HG02981 (cell line): ENCODE measurements at regions not wholly inside any gene's neighbourhood (a gene's known extent, or its start where the extent isn't known, plus 50 kb on each side); places are given as distances from the start of the nearest gene placed in this dataset.

ENCODE experiments used
- ATAC-seq: cut with Tn5 transposase; IDR thresholded peaks from one replicate; pipeline ENCODE4 v1.9.1; 2021; ENCODE audit warnings: mild to moderate bottlenecking, moderate library complexity; ENCODE audit not compliant: unreplicated experiment

DNA sequence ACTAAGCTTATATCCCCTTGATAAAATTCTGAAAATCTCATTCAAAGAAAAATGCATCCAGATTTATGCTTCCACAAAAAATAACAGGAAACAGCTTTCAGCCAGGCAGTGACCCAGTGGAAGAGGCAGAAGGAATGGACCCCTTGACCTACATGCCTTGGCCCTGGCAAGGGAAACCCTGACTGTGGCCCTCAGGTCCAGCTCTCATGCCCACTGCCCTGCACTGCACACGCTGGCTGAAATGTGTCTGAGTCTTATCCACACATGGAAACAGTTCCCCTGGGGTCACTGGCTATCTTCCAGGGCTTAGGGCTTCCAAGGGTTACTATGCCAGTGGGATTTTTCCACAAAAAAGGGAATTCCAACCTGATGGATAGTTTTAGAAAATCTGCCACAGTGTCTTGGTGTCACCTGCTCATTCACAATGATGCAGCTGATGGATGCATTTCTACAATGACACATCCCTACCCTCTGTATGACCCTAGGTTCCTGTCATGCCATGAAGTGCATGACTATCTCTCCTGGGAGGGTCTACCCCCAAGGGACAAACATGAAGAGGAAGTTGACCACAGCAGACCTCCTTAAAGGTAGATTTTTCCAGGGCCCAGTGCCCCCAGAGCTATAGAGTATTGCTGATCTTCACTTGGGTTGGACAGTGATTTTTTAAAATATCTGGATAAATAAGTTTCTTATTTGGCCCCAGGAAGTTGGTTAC, 121.9 kb upstream of the CD93 start:
- ATAC-seq, result no peak

DNA sequence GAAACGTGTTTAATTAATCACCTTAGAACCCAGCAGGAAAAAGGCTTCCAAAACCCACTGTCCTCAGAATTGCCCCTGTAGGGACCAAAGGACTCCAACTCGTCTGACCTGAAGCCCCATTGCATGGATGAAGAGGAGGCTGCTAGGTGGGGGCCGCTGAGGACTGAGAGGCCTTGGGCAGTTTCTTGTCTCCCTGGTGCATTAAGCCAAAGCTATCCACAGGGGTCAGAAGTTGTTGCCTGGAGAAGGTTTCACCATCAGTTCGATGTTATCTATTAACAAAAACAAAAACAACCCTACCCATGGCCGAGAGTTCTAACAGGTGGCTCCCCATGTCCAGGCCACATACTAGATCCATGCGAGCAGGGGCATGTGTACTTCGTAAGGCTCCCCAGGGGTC, 120.9 kb upstream of the CD93 start:
- no peak for ATAC-seq

DNA sequence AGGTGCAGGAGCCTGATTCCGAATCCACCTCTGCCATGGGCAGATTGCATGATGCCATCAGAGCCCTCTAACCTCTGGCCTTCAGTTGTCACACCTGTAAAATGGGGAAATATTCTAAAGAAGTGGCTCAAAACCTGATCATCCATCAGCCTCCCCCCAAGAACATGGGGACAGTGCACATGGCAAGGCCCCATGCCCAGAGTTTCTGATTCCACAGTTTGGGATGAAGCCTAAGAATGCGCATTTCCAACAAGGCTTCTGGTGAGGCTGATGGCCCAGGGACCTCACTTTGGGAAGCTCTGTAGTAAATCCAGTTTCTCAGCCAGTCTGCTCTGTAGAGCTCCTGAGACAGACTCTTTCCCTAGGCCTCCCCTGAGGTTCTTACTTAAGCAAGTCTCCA, 119.9 kb upstream of the CD93 start:
- no peak for ATAC-seq

DNA sequence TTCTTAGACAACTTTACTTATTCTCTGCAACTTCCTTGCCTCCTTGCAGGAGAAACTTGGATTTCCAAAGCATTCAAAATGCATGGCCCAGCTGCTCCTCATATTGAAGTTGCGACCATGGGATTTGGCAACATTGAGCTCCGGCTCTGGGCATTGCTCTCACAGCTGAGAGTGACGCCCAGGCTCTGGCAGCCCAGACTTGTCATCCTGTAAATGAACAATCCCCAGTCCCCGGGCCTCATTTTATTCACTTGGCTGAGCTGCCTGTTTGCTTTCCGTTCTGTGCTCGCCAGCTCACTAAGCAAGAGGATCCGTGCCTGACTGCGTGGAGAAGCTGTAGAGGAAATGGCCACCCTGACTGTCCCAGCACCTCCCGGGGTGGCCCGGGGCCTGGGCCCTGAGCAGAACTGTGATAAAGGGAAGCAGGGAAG, 119.5 kb upstream of the CD93 start:
- ATAC-seq, result no peak

DNA sequence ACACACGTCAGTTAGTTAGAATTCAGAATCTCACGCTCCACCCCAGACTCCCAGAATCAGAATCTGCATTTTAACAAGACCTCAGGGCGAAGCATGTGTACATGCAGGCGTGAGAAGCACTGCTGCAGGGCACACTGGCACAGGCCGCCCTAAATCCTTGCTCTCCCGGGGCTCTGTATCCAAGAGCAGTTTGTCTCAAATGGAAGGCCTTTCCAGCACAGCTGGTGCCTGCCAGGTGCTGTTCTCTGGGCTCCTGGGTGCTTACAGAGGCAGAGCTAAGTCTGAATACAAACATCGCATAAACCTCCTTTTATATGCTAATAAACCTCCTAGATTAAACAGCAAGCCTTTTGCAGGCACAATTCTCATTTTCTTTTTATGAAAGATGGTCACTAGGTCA, 119.1 kb upstream of the CD93 start:
- no peak for ATAC-seq

DNA sequence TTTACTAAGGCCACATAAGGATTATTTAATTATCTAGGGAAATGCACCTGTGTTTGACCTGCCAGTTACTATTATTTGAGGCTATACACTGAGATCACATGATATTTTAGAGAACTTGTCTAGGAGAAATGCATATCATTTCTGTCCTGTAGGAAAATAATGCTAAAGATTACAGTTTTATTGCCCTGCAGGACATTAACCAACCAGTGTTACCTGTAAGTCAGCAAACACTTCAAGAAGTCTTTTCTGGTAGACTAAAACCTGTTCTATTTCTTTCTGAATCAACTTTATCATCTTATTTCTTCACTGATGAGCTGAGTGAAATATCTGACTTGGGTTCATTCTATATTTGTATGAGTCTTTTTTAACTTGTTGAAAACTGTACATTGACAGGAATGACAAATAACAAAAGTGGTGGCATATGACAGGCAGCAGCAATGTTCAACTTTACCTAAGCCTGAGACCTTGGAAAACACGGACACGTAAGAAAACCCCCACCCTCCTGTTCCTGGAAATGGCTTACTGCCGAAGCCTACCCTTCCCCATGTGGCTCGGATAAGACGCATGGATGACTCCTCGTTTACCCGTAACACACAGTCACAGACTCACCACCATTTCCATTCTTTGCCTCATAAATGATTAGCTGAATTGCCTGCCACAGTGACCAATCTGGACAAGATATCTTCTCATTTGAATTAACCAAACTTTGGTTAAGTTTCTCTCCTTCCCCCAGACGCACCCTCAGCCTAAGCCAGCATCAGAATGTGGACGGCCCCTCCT, 118.0 kb upstream of the CD93 start:
- ATAC-seq, result no peak

DNA sequence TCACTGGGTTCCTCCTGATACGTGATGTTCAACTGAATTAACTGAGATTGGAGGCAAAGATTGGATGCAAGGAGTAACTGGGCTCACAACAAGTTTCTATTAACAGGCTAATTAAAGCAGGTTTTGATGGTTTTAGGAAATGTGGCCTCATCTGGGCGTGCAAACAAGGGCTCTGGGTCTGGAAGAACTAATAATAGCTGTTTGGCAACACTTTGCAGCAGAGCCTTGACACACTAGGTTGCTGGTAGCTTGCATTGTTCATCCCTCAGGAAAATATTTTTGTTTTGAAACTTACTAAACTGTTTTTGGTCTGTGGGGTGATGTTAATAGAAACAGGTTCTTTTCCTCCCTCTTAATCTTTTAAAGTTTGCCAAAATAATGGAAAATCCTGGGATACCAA, 117.2 kb upstream of the CD93 start:
- ATAC-seq, result no peak

DNA sequence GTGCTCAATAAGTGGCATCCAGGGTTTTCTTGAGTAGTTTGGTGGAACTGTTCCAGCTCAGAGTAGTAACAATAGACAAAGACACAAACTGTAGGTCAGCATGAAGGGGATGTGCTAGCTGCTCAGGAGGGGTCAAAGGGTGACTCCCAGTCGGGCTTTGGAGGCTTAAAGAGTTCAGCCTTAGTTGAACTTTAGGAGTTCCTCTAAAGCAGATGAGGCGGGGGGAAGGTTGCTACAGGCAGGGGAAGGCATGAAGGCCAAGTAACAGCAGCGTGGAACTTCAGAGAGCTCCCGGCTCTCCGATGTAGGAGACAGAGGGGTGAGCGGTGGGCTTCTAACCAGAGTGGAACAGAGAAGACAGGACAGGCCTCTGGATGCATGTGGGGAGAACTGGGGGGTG, 115.5 kb upstream of the CD93 start:
- ATAC-seq, result no peak

DNA sequence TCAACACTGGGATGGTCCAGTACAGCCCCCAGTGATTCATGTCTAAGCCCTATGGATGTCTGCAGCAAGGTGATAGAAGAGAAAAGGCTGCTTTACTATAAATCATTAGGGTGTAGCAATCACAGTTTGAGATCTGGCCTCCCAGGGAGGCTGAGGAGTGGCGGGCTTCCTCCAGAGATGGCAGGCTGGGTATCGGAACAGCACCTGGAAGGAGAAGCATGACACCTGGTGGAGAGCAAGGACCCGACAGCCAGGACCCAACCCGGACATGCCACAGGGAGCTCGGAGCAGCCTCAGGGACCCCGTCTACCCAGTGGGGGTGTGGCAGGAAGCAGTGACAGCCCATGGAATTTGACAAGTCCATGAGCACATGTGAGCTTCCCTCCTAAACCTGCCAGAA, 114.8 kb upstream of the CD93 start:
- no peak for ATAC-seq

DNA sequence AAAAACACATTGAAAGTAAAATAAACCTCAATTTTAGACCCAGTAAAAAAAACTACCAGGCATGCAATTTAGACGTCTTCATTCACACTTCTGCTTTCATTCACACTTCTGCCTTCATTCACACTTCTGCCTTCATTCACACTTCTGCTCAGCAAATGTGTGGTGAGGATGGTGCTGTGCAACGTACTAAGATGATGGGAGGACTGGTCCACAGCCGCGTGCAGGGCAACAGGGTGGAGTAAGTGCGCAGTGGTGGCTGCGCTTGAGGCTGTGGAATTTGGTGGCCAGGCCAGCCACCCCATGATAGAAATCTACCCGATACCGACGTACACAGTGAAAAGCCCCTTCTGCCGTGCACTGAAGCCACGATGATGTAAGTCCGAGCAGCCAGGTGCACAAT, 114.3 kb upstream of the CD93 start:
- no peak for ATAC-seq

DNA sequence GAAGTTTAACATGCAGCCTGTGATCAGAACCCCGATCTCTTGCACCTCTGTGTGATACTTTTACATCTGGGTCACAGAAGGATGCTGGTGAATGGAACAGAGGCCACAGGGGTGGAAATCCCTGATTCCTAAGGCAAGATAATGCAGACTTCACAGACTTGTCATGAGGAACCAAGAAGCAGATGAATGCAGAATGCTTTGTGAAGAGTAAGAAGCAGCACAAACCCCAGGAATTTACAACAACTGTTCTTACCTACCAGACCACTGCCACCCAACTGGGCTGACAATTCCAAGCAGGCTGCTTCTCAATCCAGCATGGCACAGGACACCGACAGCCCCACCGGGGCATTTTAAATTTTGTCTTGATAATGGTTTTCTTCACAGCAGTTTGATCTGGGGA, 113.2 kb upstream of the CD93 start:
- ATAC-seq, result no peak

DNA sequence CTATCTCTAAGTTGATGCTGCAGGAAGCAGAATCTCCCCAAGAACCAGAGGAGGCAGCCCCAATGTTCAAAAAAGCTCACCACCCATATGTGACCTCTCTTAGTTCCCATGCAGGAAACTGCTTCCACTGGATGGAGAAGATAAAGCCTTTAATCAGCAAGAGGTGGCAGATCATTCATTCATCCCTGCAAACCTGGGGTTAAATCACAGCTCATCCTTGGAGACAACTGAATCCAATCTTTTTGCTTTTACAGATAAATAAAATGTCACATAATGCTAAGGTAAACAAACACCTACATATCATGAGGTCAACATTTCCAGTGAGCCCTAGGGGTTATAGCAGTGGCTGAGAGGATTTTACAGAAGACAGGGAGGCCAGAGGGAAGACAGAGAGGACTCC, 112.7 kb upstream of the CD93 start:
- ATAC-seq, result no peak

DNA sequence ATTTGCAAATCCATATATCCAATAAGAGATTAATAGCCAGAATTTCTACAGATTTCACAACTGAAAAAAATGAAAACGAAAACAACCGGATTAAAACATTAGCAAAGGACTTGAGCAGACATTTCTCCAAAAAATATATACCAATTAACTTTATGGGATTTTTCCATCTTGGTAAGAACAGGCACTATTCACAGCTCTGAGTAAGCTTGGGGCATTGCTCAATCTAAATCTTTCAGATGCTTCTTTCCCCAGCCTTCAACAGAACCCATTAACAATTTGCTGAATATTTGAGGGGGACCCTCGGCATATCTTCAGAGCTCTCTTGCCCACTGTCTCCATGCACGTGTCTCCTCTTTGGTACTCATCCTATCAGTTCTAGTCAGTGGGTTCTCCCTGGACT, 111.7 kb upstream of the CD93 start:
- ATAC-seq, result no peak

DNA sequence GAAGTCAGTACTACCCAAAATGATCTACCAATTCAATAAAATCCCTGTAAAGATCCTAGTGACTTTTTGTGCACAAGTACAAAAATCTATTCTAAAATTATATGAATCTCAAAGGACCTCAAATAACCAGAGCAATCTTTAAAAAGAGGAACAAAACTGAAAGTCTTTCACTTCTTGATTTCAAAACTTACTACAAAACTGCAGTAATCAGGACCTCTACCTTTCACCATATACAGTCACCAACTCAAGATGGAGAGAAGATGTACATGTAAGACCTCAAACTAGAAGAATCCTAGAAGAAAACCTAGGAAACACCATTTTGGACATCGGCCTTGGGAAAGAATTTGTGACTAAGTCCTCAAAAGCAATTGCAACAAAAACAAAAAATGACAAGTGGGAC, 109.5 kb upstream of the CD93 start:
- no peak for ATAC-seq

DNA sequence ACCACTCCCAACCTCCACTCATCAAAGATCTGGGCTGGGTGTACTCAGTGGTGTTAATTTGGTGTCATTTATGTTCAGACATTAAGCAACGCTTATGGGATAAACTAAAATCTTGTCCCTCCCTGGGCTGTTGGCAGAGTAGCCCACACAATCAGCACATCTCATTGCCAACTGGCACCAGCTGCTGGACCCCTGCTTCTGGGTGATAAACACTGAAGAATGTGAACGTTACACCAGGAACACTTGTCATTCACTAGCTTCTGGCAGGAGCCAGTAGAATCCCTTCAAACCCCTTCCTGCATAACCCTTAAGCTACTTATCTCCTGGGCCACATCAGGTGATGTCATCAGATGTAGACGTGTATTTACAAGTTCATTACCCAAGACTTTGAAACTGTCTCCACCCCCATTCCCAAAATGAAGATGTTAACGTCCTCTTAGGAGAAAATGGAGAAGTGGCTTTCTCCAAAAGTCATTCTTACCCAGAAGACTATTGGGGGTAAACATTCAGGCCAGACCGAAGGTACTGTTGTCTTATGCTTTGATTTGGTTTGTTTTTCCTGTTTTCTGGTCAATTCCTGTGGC, 107.8 kb upstream of the CD93 start:
- no peak for ATAC-seq

DNA sequence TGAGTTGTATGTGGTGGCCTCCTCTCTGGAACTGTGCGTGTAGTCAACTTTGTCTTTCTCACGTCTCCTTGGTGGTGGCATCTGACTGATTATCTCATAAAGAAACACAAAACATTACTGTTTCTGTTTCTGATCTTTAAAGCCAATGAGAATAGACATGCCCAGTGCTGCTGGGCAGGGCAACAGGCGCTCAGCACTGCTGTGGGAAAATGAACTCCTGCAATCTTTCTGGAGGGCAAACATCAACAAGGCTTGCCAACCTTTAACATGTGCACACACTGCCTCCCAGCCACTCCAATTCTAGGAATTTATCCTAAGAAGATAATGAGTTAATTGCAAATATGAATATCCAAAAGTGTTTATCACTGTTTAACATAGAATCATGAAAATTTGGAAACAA, 106.3 kb upstream of the CD93 start:
- no peak for ATAC-seq

DNA sequence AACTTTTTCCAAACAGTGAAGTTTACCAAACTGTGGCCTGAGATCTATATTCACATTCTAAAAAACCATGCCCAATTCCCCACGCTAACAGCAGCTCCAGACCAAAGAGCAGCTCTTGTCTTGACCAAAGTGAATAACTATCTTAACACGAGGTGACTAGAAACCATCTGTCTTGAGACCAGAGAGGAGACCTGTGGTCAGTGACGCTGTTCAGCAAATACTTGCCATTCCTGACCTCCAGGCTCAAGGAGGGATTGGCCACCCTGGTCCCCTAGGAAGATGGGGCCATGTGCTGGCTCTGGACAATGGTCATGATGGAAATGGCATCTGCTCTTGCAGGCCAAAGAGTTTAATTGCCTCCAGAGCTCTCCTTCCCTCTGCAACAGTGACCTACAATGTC, 104.4 kb upstream of the CD93 start:
- no peak for ATAC-seq

DNA sequence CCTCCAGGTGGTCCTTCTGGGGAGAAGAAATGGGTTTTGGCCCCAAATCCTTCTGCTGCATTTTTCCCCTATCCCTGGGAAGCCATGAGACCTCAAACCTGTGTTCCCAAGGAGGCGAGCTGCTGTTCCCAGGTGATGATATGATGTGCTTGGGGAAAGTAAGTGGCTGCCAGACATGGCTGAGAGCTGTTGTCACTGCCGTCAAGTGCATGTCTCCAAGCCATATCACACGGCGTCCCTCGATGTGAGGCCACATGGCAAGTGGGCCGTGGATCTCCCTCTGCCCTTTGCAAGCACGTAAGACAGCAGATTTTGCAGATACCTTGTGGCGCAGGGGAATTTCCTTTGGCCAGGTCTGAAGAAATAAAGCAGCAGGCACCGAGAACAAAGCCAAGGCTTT, 103.7 kb upstream of the CD93 start:
- no peak for ATAC-seq

DNA sequence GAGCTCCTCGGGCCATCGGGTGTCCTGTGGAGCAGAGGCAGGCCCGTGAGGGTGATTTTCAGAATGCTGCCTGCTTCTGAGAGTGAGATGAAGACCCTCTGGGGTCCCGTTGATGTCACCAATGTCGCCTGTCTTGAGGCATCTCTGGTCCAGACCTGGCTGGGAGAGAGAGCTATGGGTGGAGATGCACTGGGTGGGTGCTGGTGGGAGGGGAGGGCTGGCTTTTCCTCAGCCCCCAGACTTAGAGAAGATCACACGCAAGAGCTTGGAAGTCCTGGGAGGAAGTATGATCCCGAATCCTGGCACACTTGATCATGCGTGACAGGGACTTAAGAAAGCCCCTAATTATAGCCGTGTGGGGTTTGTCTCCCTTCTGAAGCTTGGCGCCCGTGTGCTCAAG, 103.2 kb upstream of the CD93 start:
- no peak for ATAC-seq

DNA sequence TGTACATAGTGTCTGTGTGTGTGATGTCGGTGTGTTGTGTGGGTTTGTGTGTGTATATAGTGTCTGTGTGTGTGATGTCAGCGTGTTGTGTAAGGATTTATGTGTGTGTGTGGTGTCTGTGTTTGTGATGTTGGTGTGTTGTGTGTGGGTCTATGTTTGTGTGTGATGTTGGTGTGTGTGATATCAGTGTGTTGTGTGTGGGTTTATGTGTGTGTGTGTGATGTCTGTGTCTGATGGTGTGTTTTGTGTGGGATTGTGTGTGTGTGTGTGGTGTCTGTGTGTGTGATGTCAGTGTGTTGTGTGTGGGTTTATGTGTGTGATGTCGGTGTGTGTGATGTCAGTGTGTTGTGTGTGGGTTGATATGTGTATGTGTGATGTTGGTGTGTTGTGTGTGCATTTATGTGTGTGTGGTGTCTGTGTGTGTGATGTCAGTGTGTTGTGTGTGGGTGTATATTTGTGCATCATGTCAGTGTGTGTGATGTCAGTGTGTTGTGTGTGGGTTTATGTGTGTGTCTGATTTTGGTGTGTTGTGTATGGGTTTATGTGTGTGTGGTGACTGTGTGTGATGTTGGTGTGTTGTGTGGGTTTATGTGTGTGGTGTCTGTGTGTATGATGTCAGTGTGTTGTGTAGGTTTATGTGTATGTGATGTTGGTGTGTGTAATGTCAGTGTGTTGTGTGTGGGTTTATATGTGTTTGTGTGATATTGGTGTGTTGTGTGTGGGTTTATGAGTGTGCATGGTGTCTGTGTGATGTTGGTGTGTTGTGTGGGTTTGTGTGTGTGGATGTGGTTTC, 102.4 kb upstream of the CD93 start:
- no peak for ATAC-seq

DNA sequence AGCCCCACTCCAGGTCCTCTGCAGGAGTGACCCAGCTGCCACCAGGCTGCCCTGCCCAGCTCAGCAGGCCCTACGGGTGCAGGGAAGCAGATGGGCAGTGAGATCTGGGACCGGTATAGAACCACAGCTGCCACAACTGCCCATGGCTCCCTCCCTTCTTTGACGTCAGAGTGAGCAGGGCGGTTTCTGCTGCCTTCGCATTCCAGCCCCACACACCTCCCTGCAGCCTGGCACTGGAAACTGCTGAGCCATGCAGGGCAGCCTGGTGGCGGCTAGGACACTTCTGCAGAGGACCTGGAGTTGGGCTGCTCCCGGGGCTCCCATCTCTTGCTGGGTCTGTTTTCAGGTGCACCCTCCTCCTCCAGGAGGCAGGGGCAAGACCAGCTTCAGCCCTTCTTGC, 101.6 kb upstream of the CD93 start:
- no peak for ATAC-seq

DNA sequence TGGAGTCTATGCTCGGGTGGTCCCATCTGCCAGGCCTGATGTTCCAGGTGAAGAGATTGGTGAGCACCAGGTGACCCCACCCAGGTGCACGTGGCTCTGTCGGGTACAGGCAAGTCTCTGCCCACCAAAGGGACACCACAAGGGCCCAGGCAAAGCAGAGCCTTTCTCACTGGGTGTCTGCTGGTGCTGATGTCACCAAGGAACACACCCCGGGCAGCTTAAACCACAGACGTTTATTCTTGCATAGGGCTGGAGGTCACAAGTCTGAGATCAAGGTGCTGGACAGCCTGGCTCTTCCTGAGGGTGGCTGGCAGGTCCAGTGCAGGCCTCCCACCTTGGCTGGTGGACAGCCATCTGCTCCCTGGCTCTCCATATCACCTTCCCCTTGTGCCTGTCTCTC, 100.7 kb upstream of the CD93 start:
- ATAC-seq, result no peak
